Neural progenitor cell (in vitro differentiated cells): ENCODE measurements at regions not wholly inside any gene's neighbourhood (a gene's known extent, or its start where the extent isn't known, plus 50 kb on each side); places are given as distances from the start of the nearest gene placed in this dataset.

Experiments
- EZH2 ChIP-seq: fragments of 200-600 bp; sonication (generic); IDR thresholded peaks from 2 replicates; pipeline ENCODE4 v1.6.1; 2017; ENCODE audit warnings: antibody characterized with exemption, mild to moderate bottlenecking, moderate library complexity
- TF ChIP-seq, protein P1 (sequence below): fragments of 200-600 bp; sonication (generic); IDR thresholded peaks from 2 replicates; pipeline ENCODE4 v1.5.1; 2017; ENCODE audit warnings: antibody characterized with exemption, mild to moderate bottlenecking

DNA sequence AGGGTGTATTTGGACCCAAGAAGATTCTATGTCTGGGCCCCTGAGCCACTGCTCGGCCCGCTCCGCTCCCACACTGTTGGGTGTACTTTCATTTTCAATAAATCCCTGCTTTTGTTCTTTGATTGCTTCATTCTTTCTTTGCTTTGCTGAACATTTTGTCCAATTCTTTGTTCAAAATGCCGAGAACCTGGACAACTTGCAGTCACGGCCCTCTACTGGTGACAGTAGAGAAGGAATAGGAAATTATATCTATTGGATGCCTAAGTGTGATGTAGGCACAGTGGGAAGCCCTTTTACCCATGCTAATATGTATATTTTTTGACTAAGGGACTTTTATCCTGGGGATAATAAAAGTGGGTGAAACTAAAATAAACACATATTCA is 340.8 kb downstream of the LRRC3B start:
- TF ChIP-seq, protein P1, sequence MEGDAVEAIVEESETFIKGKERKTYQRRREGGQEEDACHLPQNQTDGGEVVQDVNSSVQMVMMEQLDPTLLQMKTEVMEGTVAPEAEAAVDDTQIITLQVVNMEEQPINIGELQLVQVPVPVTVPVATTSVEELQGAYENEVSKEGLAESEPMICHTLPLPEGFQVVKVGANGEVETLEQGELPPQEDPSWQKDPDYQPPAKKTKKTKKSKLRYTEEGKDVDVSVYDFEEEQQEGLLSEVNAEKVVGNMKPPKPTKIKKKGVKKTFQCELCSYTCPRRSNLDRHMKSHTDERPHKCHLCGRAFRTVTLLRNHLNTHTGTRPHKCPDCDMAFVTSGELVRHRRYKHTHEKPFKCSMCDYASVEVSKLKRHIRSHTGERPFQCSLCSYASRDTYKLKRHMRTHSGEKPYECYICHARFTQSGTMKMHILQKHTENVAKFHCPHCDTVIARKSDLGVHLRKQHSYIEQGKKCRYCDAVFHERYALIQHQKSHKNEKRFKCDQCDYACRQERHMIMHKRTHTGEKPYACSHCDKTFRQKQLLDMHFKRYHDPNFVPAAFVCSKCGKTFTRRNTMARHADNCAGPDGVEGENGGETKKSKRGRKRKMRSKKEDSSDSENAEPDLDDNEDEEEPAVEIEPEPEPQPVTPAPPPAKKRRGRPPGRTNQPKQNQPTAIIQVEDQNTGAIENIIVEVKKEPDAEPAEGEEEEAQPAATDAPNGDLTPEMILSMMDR: peak; percentile 44
- no peak for TF ChIP-seq EZH2
